ENCODE measurements at regions not wholly inside any gene's neighbourhood (a gene's known extent, or its start where the extent isn't known, plus 50 kb on each side); places are given as distances from the start of the nearest gene placed in this dataset.

GRCh38 chr5:57903458-57903857 is 420.8 kb upstream of the ACTBL2 start:
- H3K36me3 Mint-ChIP-seq, result no peaks in the 10 kb centered on the region
- no peaks in the 10 kb centered on the region for H3K79me2 ChIP-seq (ENCODE audit: low read depth)
- no peaks in the 10 kb centered on the region for H3K4me1 Mint-ChIP-seq
- H3K4me2 ChIP-seq, result no peak overlapping the region
- DNase-seq (ENCODE audit: low spot score), result no peak
- no peak overlapping the region for H2AFZ ChIP-seq (replicated peaks)
- no peak overlapping the region for H3K27ac Mint-ChIP-seq
- TF ChIP-seq EZH2 (IDR thresholded peaks at IDR 0.05) (no peak), EZH2phosphoT487 (IDR thresholded peaks at IDR 0.05) (no peak)
- TF ChIP-seq, protein P1, sequence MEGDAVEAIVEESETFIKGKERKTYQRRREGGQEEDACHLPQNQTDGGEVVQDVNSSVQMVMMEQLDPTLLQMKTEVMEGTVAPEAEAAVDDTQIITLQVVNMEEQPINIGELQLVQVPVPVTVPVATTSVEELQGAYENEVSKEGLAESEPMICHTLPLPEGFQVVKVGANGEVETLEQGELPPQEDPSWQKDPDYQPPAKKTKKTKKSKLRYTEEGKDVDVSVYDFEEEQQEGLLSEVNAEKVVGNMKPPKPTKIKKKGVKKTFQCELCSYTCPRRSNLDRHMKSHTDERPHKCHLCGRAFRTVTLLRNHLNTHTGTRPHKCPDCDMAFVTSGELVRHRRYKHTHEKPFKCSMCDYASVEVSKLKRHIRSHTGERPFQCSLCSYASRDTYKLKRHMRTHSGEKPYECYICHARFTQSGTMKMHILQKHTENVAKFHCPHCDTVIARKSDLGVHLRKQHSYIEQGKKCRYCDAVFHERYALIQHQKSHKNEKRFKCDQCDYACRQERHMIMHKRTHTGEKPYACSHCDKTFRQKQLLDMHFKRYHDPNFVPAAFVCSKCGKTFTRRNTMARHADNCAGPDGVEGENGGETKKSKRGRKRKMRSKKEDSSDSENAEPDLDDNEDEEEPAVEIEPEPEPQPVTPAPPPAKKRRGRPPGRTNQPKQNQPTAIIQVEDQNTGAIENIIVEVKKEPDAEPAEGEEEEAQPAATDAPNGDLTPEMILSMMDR (IDR thresholded peaks at IDR 0.05), result no peak
- no peaks in the 10 kb centered on the region for H3K9me3 Mint-ChIP-seq
- H3K9ac ChIP-seq, result no peak overlapping the region
- H3K27me3 Mint-ChIP-seq (ENCODE audit: insufficient read depth, low read depth), result peaks cover 2% of the 10 kb centered on the region
- H3K4me3 Mint-ChIP-seq, result no peak overlapping the region
- no peaks in the 10 kb centered on the region for H3K27me3 ChIP-seq
- no peak overlapping the region for H3K4me3 ChIP-seq
- no peaks in the 10 kb centered on the region for H3K4me1 ChIP-seq
- H3K36me3 ChIP-seq, result no peaks in the 10 kb centered on the region
- H3F3A ChIP-seq (ENCODE audit: low read depth), result no peaks in the 10 kb centered on the region
- no peak overlapping the region for H3K27ac ChIP-seq
- no peaks in the 10 kb centered on the region for H3K9me3 ChIP-seq (ENCODE audit: low read depth)
- no peaks in the 10 kb centered on the region for H4K20me1 ChIP-seq (ENCODE audit: low read depth)

DNA sequence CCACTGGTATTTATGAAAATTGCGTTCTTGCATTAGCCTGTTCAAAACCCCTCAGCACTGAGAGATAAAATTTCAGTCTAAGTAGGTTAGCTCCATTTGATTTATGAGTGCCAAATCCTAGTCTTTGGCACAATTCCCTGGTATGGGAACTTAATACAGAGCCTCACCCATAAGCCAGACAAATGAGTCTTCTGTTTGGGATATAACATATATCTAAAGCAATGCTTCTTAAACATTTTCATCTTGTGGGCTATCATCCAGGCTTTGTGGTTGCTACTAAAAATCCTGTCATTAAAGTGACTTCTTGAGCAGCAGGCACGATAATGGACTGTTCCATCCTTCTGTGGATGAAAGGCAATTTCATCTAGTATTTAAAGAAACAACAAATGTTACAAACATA is 419.5 kb upstream of the ACTBL2 start:
- H3K9me3 ChIP-seq (ENCODE audit: low read depth), result no peaks in the 10 kb centered on the region
- no peaks in the 10 kb centered on the region for H3K79me2 ChIP-seq (ENCODE audit: low read depth)
- H3K9me3 Mint-ChIP-seq, result no peaks in the 10 kb centered on the region
- no peaks in the 10 kb centered on the region for H3F3A ChIP-seq (ENCODE audit: low read depth)
- H3K36me3 Mint-ChIP-seq, result no peaks in the 10 kb centered on the region
- H3K4me1 ChIP-seq, result no peaks in the 10 kb centered on the region
- no peak overlapping the region for H3K9ac ChIP-seq
- H3K4me2 ChIP-seq, result no peak overlapping the region
- TF ChIP-seq EZH2phosphoT487 (IDR thresholded peaks at IDR 0.05), result no peak
- TF ChIP-seq, protein P1 (IDR thresholded peaks at IDR 0.05), result no peak
- TF ChIP-seq EZH2 (IDR thresholded peaks at IDR 0.05), result no peak
- no peaks in the 10 kb centered on the region for H3K27me3 ChIP-seq
- H4K20me1 ChIP-seq (ENCODE audit: low read depth), result no peaks in the 10 kb centered on the region
- H3K36me3 ChIP-seq, result no peaks in the 10 kb centered on the region
- no peak overlapping the region for H3K4me3 Mint-ChIP-seq
- no peak overlapping the region for H3K27ac ChIP-seq
- H2AFZ ChIP-seq (replicated peaks), result no peak overlapping the region
- no peak for DNase-seq (ENCODE audit: low spot score)
- no peak overlapping the region for H3K4me3 ChIP-seq
- no peaks in the 10 kb centered on the region for H3K4me1 Mint-ChIP-seq
- H3K27me3 Mint-ChIP-seq (ENCODE audit: insufficient read depth, low read depth), result peaks cover 2% of the 10 kb centered on the region
- no peak overlapping the region for H3K27ac Mint-ChIP-seq

DNA sequence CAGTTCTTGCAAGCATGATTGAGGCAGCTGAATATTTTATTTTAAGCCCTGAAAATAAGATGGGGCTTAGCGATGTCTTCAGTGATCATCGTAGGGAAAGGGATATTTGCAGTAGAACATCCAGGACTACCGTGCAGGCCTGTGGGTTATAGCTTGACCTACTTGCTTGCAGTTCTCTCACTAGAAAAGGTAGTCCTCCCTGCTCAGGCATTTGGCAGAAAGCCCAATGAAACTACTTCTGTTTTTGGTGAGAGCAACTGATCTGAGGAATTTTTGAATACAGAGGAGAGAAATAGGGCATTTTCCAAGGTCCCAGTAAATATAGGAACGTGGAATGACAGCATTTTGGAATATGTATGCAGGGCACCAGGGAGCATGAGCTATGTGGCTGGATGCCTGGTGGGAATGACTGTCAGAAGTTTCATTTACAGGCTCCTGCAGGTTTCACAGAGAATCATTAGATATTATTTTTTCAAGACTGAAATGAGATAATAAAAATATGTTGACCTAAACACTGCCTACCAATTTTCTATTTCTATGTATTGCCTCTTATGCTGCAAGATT is 417.9 kb upstream of the ACTBL2 start:
- H3K9me3 Mint-ChIP-seq, result no peaks in the 10 kb centered on the region
- Histone ChIP-seq H3K4me2 (no peak overlapping the region), H3K4me1 (no peaks in the 10 kb centered on the region), H3K9ac (no peak overlapping the region), H3F3A (ENCODE audit: low read depth) (no peaks in the 10 kb centered on the region), H3K27ac (no peak overlapping the region), H3K27me3 (no peaks in the 10 kb centered on the region), H3K9me3 (ENCODE audit: low read depth) (no peaks in the 10 kb centered on the region), H4K20me1 (ENCODE audit: low read depth) (no peaks in the 10 kb centered on the region), H3K79me2 (ENCODE audit: low read depth) (no peaks in the 10 kb centered on the region), H3K4me3 (no peak overlapping the region), H2AFZ (replicated peaks) (no peak overlapping the region), H3K36me3 (no peaks in the 10 kb centered on the region)
- peaks cover 2% of the 10 kb centered on the region for H3K27me3 Mint-ChIP-seq (ENCODE audit: insufficient read depth, low read depth)
- DNase-seq (ENCODE audit: low spot score), result no peak
- H3K36me3 Mint-ChIP-seq, result no peaks in the 10 kb centered on the region
- no peak overlapping the region for H3K27ac Mint-ChIP-seq
- no peak overlapping the region for H3K4me3 Mint-ChIP-seq
- TF ChIP-seq EZH2 (IDR thresholded peaks at IDR 0.05) (no peak), EZH2phosphoT487 (IDR thresholded peaks at IDR 0.05) (no peak)
- TF ChIP-seq, protein P1 (IDR thresholded peaks at IDR 0.05), result no peak
- no peaks in the 10 kb centered on the region for H3K4me1 Mint-ChIP-seq
